Fibroblast of the aortic adventitia (primary cell): ENCODE measurements at regions not wholly inside any gene's neighbourhood (a gene's known extent, or its start where the extent isn't known, plus 50 kb on each side); places are given as distances from the start of the nearest gene placed in this dataset.

Experiments used
- DNase-seq: peaks from one replicate; pipeline ENCODE4 v3.0.0-alpha.2; 2010; ENCODE audit warnings: low read depth
- H3K4me3 ChIP-seq: 2 replicates; pipeline ENCODE4 v1.5.1; 2011; ENCODE audit warnings: low read depth, mild to moderate bottlenecking, control low read depth, low read length, moderate library complexity
- TF ChIP-seq, protein P1 (sequence below): IDR thresholded peaks from 2 replicates; pipeline ENCODE4 v1.5.1; 2011; ENCODE audit warnings: mild to moderate bottlenecking, low read length, control low read depth, inconsistent platforms; ENCODE audit not compliant: insufficient read depth

- no peak overlapping the region for H3K4me3 ChIP-seq
- DNase-seq = no peak
- TF ChIP-seq, protein P1, sequence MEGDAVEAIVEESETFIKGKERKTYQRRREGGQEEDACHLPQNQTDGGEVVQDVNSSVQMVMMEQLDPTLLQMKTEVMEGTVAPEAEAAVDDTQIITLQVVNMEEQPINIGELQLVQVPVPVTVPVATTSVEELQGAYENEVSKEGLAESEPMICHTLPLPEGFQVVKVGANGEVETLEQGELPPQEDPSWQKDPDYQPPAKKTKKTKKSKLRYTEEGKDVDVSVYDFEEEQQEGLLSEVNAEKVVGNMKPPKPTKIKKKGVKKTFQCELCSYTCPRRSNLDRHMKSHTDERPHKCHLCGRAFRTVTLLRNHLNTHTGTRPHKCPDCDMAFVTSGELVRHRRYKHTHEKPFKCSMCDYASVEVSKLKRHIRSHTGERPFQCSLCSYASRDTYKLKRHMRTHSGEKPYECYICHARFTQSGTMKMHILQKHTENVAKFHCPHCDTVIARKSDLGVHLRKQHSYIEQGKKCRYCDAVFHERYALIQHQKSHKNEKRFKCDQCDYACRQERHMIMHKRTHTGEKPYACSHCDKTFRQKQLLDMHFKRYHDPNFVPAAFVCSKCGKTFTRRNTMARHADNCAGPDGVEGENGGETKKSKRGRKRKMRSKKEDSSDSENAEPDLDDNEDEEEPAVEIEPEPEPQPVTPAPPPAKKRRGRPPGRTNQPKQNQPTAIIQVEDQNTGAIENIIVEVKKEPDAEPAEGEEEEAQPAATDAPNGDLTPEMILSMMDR = no peak
These were observed 52.5 kb upstream of the LTBP1 start for GRCh38 chr2:32894119-32894728.

GRCh38 chr2:32895424-32895823, 51.3 kb upstream of the LTBP1 start:
- TF ChIP-seq, protein P1 = no peak
- no peak overlapping the region for H3K4me3 ChIP-seq
- peak; percentile 13 for DNase-seq
